GM20000 (cell line): ENCODE measurements at regions not wholly inside any gene's neighbourhood (a gene's known extent, or its start where the extent isn't known, plus 50 kb on each side); places are given as distances from the start of the nearest gene placed in this dataset.

Experiments used
- DNase-seq: peaks from one replicate; pipeline ENCODE4 v3.0.0; 2012; ENCODE audit warnings: low spot score
- TF ChIP-seq, protein P1 (sequence below): IDR thresholded peaks from 2 replicates; pipeline ENCODE4 v1.5.1; 2012; ENCODE audit warnings: mild to moderate bottlenecking, control low read depth; ENCODE audit errors: extremely low read depth, missing control alignments

DNA sequence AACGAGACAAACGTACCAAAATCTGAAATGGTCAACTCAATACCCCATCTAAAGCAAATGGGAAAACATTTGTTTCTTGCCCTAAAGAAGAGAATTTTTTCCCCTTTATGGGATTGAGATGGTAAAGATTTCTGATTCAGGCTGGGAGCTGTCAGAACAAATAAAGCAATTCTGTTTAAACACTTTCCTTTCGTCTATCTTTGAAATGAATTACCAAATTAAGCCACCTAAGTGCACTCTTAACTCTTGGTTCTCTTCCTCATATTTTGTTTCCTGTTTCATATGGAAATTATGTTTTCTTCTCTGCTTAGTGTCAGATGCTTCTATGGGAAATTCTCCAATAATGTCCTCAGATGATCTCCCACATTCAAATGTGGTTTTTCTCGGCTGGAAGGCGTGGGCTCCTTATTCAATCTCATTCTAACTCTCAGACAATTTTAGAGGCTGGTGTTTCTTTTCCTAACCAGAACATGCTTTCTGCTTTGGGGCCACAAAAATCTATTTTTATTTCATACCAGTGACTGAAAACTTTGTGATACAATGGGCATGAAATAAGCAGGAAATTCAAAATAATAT, 50.3 kb upstream of the HPF1 start:
- no peak for DNase-seq
- TF ChIP-seq, protein P1, sequence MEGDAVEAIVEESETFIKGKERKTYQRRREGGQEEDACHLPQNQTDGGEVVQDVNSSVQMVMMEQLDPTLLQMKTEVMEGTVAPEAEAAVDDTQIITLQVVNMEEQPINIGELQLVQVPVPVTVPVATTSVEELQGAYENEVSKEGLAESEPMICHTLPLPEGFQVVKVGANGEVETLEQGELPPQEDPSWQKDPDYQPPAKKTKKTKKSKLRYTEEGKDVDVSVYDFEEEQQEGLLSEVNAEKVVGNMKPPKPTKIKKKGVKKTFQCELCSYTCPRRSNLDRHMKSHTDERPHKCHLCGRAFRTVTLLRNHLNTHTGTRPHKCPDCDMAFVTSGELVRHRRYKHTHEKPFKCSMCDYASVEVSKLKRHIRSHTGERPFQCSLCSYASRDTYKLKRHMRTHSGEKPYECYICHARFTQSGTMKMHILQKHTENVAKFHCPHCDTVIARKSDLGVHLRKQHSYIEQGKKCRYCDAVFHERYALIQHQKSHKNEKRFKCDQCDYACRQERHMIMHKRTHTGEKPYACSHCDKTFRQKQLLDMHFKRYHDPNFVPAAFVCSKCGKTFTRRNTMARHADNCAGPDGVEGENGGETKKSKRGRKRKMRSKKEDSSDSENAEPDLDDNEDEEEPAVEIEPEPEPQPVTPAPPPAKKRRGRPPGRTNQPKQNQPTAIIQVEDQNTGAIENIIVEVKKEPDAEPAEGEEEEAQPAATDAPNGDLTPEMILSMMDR, result no peak
